ENCODE measurements at regions not wholly inside any gene's neighbourhood (a gene's known extent, or its start where the extent isn't known, plus 50 kb on each side); places are given as distances from the start of the nearest gene placed in this dataset.

DNA sequence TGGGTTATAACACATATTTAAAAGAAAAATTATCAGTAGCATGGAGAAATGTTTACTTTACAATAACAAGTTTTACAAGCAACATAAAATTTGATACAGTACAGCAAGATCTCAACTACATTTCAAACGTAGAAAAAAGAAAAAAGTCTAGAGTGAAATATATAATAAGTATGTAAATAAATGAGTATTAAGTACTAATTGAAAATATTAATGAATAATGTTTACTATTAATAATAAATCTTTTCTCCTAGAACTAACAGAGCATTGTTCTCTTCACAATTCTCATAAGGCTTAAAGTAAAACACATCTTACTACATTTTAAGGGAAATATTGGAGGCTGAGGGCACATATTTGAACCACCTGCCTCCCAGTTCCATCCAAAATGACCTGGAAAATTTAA lies 72.1 kb downstream of the TMEM212 start:
- no peaks in the 10 kb centered on the region for H4K20me1 ChIP-seq (replicated peaks; ENCODE audit: insufficient read depth)
- peaks cover 17% of the 10 kb centered on the region for H3K9me3 Mint-ChIP-seq
- H3K4me1 ChIP-seq (ENCODE audit: insufficient read depth) = no peaks in the 10 kb centered on the region
- no peak overlapping the region for H3K4me3 ChIP-seq
- H3K27me3 Mint-ChIP-seq (ENCODE audit: insufficient read depth, low read depth, poor library complexity) = peaks cover 2% of the 10 kb centered on the region
- H3K4me3 Mint-ChIP-seq = no peak overlapping the region
- no peaks in the 10 kb centered on the region for H3K4me1 Mint-ChIP-seq
- H3K4me2 ChIP-seq = no peak overlapping the region
- DNase-seq (ENCODE audit: low spot score) = no peak
- H3K27ac Mint-ChIP-seq = no peak overlapping the region
- no peak for ATAC-seq
- no peaks in the 10 kb centered on the region for H3F3A ChIP-seq (replicated peaks; ENCODE audit: low read depth)
- H3K27me3 ChIP-seq (ENCODE audit: insufficient read depth) = no peaks in the 10 kb centered on the region
- no peaks in the 10 kb centered on the region for H3K79me2 ChIP-seq (replicated peaks; ENCODE audit: insufficient read depth)
- H3K27ac ChIP-seq (ENCODE audit: low read depth) = no peak overlapping the region
- TF ChIP-seq POLR2AphosphoS5 (IDR thresholded peaks at IDR 0.05; ENCODE audit: low read depth) = no peak
- TF ChIP-seq STAT1 (IDR thresholded peaks at IDR 0.05; ENCODE audit: unreplicated experiment) = no peak
- TF ChIP-seq ZNF114 (CRISPR knock-in tag; IDR thresholded peaks at IDR 0.05) = no peak
- TF ChIP-seq ZNF331 (CRISPR knock-in tag; IDR thresholded peaks at IDR 0.05; ENCODE audit: low read depth) = no peak
- TF ChIP-seq ZNF462 (CRISPR knock-in tag; IDR thresholded peaks at IDR 0.05) = no peak
- no peak for TF ChIP-seq CREB1 (CRISPR knock-in tag; IDR thresholded peaks at IDR 0.05; ENCODE audit: low read depth)
- TF ChIP-seq, protein P1, sequence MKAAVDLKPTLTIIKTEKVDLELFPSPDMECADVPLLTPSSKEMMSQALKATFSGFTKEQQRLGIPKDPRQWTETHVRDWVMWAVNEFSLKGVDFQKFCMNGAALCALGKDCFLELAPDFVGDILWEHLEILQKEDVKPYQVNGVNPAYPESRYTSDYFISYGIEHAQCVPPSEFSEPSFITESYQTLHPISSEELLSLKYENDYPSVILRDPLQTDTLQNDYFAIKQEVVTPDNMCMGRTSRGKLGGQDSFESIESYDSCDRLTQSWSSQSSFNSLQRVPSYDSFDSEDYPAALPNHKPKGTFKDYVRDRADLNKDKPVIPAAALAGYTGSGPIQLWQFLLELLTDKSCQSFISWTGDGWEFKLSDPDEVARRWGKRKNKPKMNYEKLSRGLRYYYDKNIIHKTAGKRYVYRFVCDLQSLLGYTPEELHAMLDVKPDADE (IDR thresholded peaks at IDR 0.05) = no peak
- TF ChIP-seq, protein P2, sequence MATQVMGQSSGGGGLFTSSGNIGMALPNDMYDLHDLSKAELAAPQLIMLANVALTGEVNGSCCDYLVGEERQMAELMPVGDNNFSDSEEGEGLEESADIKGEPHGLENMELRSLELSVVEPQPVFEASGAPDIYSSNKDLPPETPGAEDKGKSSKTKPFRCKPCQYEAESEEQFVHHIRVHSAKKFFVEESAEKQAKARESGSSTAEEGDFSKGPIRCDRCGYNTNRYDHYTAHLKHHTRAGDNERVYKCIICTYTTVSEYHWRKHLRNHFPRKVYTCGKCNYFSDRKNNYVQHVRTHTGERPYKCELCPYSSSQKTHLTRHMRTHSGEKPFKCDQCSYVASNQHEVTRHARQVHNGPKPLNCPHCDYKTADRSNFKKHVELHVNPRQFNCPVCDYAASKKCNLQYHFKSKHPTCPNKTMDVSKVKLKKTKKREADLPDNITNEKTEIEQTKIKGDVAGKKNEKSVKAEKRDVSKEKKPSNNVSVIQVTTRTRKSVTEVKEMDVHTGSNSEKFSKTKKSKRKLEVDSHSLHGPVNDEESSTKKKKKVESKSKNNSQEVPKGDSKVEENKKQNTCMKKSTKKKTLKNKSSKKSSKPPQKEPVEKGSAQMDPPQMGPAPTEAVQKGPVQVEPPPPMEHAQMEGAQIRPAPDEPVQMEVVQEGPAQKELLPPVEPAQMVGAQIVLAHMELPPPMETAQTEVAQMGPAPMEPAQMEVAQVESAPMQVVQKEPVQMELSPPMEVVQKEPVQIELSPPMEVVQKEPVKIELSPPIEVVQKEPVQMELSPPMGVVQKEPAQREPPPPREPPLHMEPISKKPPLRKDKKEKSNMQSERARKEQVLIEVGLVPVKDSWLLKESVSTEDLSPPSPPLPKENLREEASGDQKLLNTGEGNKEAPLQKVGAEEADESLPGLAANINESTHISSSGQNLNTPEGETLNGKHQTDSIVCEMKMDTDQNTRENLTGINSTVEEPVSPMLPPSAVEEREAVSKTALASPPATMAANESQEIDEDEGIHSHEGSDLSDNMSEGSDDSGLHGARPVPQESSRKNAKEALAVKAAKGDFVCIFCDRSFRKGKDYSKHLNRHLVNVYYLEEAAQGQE (IDR thresholded peaks at IDR 0.05; ENCODE audit: unreplicated experiment) = no peak
- TF ChIP-seq, protein P3, sequence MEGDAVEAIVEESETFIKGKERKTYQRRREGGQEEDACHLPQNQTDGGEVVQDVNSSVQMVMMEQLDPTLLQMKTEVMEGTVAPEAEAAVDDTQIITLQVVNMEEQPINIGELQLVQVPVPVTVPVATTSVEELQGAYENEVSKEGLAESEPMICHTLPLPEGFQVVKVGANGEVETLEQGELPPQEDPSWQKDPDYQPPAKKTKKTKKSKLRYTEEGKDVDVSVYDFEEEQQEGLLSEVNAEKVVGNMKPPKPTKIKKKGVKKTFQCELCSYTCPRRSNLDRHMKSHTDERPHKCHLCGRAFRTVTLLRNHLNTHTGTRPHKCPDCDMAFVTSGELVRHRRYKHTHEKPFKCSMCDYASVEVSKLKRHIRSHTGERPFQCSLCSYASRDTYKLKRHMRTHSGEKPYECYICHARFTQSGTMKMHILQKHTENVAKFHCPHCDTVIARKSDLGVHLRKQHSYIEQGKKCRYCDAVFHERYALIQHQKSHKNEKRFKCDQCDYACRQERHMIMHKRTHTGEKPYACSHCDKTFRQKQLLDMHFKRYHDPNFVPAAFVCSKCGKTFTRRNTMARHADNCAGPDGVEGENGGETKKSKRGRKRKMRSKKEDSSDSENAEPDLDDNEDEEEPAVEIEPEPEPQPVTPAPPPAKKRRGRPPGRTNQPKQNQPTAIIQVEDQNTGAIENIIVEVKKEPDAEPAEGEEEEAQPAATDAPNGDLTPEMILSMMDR (conservative IDR thresholded peaks at IDR 0.05; ENCODE audit: low read depth in 2 of 2) = no peak
- no peak for TF ChIP-seq NANOG (IDR thresholded peaks at IDR 0.05; ENCODE audit: borderline replicate concordance)
- TF ChIP-seq EZH2phosphoT487 (IDR thresholded peaks at IDR 0.05; ENCODE audit: unreplicated experiment) = no peak
- TF ChIP-seq EZH2 (IDR thresholded peaks at IDR 0.05; ENCODE audit: low read depth, unreplicated experiment) = no peak
- no peak for TF ChIP-seq JUNB (IDR thresholded peaks at IDR 0.05; ENCODE audit: unreplicated experiment)
- H2AFZ ChIP-seq = peak overlapping the region; percentile 83; the same call in 1 of the 2 replicates
- no peaks in the 10 kb centered on the region for H3K9me2 ChIP-seq (ENCODE audit: insufficient read depth)
- peaks cover 8% of the 10 kb centered on the region for H3K36me3 Mint-ChIP-seq (ENCODE audit: low read depth)
- peaks cover 5% of the 10 kb centered on the region; the same call in 1 of the 2 replicates for H3K36me3 ChIP-seq (ENCODE audit: insufficient read depth)

Measured in GM23338 (cell line).